Activated naive CD4-positive, alpha-beta T cell treated with anti-CD3 and anti-CD28 coated beads, Interleukin-2, amount 50 U/mL, for 16 hours (primary cell): ENCODE measurements at regions not wholly inside any gene's neighbourhood (a gene's known extent, or its start where the extent isn't known, plus 50 kb on each side); places are given as distances from the start of the nearest gene placed in this dataset.
"Not testable (repeated sequence)": the region's sequence is repeated elsewhere in the genome, so short reads cannot be mapped to it uniquely, and the experiment has no call there.

ENCODE experiments used
- DNase-seq: peaks from one replicate; pipeline ENCODE4 v3.0.0-alpha.2; 2020

DNA sequence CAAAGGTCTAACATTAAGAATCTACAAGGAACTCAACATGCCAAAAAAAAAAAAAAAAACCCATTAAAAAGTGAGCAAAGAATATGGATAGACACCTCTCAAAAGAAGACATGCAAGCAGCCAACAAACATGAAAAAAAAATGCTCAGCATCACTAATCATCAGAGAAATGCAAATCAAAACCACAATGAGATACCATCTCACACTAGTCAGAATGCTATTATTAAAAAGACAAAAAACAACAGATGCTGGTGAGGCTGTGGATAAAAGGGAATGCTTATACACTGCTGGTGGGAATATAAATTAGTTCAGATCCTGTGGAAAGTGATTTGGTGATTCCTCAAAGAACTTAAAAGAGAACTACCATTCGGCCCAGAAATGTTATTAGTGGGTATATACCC lies 257.7 kb upstream of the PLET1 start:
- no peak for DNase-seq

DNA sequence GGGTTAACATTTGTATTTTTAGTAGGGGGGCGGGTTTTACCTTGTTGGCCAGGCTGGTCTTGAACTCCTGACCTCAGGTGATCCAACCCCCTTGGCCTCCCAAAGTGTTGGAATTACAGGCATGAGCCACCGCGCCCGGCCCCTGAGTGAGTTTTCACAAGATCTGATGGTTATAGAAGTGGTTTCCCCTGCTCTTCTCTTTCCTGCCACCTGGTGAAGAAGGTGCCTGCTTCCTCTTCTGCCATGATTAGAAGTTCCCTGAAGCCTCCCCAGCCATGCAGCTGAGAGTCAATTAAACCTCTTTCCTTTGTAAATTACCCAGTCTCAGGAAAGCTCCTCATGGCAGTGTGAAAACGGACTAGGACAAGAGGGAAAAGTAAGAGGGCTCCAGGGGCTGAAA lies 259.1 kb upstream of the PLET1 start:
- DNase-seq = no peak

- DNase-seq = no peak
Measured at GRCh38 chr11:112520354-112520753, 259.7 kb upstream of the PLET1 start.

- DNase-seq = no peak
Measured at GRCh38 chr11:112522536-112522935, 261.9 kb upstream of the PLET1 start.

DNA sequence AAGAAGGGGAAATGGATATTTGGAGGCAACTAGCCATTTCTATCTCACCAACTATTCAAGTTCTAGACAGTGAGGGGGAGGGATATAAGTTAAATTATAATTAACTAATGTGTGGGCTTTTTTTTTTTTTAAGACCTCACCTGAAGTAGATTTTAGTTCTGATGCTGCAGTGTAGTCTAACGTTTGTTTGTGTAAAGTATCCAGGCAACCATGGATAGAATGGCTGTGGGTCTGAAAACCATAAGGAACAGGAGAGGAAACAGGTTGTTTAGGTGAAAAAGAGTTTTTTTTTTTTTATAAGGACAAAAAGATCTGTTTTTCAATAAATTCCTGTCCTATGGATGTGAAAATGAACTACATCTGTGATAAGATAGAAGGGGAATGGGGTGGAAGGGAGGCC lies 262.4 kb upstream of the PLET1 start:
- no peak for DNase-seq

DNA sequence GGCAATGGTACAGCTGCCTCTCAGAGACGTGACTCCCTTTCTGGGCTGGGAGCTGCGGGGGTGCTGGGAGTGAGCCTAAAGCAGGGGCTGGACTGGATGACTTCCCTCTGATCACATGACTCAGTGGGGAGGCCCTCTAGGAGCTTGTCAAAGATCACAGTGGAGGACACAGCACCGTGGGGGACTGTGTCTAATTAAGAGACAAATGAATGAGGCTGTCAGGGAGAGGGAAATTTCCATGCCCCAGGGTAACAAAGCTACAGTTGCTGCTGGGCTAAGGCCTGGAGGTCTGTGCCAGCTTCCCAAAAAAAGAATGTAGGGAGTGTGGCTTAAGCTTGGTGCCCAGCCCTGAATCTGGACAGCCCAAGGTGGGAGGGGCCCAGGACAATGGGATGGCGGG lies 262.8 kb upstream of the PLET1 start:
- DNase-seq = no peak

DNA sequence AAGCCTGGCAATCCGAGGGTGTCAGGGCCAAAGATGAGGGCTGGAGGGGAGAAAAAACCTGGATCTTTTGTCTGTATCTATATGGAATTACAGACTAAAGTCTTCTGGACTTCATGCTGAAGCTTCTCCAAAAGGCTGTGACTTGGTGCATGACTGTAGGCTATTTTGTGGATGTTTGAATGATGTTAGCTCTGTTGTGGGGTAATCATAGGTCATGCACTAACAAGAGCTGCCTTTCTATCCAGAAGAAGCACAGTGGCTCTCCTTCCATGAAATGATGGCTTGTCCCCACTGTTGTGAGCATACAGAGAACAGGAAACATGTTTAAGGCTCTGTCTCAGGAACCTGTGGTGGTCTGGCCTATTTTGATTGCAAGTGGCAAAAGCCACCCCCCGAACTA lies 263.3 kb upstream of the PLET1 start:
- DNase-seq = no peak

GRCh38 chr11:112524798-112525197 lies 264.1 kb upstream of the PLET1 start:
- no peak for DNase-seq

DNA sequence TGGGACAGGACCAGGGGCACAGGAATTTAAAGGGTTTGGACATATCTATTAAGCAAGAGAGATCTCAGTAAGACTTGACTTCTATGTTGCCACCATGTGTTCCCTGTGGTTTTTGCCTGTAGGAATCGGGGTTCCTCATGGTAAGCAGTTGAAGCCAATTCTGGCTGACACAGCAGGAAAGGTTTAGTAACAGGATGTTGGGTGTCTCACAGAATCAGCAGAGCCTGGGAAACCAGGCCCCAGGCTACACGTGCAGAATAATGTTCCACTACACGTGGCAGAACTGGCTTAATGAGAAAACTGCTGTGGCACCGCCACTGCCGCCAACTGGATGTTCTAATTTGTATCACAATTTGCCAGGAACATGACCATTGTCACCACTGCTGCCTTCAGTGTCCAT lies 264.6 kb upstream of the PLET1 start:
- no peak for DNase-seq

GRCh38 chr11:112525844-112526590 lies 265.4 kb upstream of the PLET1 start:
- no peak for DNase-seq

- DNase-seq = no peak
Measured at GRCh38 chr11:112526699-112527416, 266.2 kb upstream of the PLET1 start.

- no peak for DNase-seq
Measured at GRCh38 chr11:112529071-112529470, 268.4 kb upstream of the PLET1 start.

GRCh38 chr11:112532506-112532905 lies 271.8 kb upstream of the PLET1 start:
- DNase-seq = no peak

GRCh38 chr11:112533682-112534081 lies 273.0 kb upstream of the PLET1 start:
- DNase-seq = no peak

- no peak for DNase-seq
Measured at GRCh38 chr11:112534208-112534607, 273.5 kb upstream of the PLET1 start.

GRCh38 chr11:112537026-112537425 lies 276.4 kb upstream of the PLET1 start:
- no peak for DNase-seq

DNA sequence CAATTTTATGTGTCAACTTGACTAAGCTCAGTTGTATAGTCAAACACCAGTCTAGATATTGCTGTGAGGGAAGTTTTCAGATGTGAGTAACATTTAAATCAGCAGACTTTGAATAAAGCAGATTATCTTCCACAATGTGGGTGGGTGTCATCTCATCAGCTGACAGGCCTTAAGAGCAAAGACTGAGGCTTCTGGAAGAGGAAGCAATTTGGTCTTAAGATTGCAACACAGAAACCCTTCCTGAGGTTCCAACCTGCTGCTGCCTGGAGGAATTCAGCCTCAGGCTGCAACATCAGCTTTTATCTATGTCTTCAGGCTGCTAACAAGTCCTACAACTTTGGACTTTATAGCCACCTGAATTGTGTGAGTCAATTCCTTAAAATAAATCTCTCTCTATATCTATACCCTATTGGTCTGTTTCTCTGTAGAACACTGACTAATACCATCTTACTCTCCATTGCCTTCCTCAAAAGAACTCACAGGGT lies 277.2 kb upstream of the PLET1 start:
- DNase-seq = no peak

GRCh38 chr11:112538534-112539280 lies 278.0 kb upstream of the PLET1 start:
- no peak for DNase-seq

DNA sequence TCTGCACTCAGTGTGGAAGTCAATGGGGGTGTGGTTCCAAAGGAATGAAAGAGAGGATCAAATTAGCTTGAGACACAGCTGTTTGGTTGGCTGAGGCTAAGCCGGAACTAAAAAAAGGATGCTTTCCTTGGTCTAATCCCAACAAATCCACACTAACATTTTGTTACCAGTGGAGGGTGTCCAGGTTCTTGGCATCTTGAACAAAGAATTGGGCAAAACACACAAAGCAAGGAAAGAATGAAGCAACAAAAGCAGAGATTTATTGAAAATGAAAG lies 278.6 kb upstream of the PLET1 start:
- DNase-seq = not testable (repeated sequence)

DNA sequence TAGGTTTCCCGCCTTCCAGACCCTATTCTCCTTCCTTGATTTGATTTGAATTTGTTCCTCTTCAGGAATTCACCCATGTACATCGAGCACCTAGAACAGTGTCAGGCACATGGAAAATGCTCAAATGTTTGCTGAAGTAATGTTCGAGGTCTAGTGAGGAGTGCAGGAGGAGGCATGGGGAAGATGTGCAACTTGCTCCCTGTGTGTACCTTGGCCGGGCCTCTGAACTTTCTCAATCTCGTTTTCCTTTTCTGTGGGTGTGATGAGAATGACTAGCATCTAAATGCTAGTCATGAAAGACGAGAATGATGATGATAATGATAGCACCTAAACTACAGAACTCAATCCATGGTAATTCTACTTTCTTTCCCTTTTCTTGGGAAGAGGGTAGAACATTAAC lies 279.1 kb upstream of the PLET1 start:
- no peak for DNase-seq

DNA sequence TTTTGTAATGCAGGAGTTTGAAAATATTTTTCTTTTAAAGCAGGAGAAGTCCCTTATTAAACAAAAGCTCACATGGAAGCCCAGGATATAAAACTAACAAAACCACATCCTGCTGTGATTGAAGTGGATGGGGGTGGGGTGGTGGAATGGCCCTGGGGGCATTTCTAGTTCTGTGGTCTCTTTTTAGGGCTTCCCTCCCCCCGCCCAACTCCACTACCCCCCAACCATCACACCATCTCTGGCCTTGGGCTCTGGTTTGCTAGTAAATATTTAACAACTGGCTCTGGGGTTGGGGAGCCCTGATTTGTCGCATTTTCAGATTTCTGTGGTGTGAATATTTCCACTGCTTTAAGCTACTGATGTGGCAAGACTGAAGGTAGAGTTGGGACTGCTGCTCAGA lies 279.6 kb upstream of the PLET1 start:
- DNase-seq = no peak

DNA sequence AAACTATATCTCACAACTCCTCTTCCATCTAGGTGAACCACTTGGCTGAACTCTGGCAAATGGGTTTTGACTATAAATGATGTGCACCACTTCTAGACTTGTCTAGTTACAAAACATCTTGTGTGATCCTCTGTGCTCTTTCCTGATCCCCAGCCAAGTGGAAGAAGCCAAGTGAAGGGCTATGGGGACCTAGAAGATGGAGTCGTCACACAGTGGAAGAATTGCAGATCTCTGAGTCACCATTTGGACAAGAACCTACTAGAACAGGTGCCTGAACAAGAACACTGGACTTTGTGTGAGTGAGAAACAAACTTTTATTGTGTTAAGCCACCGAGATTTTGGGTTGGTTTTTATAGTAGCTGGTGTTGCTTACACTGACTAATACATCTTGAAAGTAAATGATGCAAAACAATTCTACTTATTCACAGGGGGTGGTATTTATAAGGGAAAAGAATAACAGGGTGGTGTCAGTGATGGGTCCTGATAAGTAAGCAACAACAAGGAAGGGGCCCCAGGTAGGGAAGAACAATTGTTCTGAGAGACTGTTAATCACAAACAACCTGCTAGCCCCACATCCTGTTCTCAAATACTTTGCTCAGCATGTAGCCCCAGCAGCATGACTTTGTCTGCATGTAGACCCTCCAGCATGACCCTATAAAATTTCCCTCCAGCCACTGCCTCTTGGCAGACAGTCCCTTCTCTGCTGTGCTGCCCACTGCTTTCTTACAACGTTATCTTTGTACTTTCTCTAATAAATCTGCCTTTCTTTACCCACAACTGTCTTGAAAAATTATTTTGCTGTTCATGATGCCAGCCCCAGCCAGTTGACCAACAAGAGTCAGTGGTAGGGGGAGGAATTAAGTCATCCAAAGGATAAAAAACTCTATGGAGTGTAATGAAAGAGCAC lies 280.7 kb upstream of the PLET1 start:
- DNase-seq = no peak

- DNase-seq = no peak
Measured at GRCh38 chr11:112542479-112542878, 281.8 kb upstream of the PLET1 start.
